DMS53 treated with DMSO at 0.1 percent for 48 hours (cell line): ENCODE measurements at regions not wholly inside any gene's neighbourhood (a gene's known extent, or its start where the extent isn't known, plus 50 kb on each side); places are given as distances from the start of the nearest gene placed in this dataset.
"Not testable (repeated sequence)": the region's sequence is repeated elsewhere in the genome, so short reads cannot be mapped to it uniquely, and the experiment has no call there.

Source experiments
- DNase-seq: peaks from one replicate; lab custom pipeline; 2025; ENCODE audit not compliant: unreplicated experiment; lab: John Stamatoyannopoulos, UW

DNA sequence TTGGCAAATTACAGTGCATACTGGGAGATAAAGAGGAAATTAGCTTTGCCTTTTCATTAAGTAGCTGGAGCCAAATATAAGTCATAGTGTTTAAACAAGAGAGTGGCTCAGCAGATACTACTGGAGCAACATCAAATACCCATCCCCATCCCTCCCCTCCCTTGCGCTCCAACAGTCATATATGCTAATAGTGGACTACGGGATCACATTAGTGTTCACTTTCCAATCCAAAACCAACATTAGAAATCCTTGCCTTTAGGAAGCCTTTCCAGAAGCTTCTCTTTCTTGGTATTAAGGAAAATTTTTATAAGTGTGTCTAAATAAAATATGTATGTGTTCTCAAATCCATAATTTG is 1669.3 kb downstream of the SUCLG1 start:
- DNase-seq = peak; percentile 76

DNA sequence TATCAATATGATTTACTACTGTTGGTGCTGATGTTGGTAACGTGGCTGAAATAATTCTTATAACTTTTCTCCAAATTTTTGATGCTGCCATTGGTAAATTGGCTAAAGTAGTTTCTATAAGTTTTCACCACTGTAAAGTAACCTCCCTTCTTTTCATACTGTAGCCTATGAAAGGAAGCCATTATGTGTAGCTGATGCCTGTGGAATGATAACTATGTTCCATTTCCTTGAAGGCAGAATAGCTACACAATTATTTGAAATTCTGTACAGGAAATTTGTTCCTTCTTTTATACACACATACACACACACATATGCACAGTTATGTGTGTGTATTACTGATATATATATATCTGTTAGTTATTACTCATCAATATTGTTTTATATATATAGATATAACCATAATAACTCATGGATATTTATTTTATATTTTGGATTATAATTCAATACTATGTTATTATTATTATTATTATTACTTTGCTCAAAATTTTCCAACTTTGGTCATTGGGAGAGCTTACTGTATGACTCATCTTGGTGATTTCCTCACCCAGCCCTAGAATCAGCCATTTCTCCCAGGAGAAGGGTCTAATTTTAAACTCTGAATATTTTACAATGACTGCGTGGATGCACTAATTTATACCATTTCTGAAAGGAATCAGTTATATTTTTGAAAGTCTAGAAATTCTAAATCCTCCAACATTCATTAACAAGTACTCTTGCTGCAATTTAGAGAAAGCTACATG is 1677.7 kb downstream of the SUCLG1 start:
- DNase-seq = no peak

DNA sequence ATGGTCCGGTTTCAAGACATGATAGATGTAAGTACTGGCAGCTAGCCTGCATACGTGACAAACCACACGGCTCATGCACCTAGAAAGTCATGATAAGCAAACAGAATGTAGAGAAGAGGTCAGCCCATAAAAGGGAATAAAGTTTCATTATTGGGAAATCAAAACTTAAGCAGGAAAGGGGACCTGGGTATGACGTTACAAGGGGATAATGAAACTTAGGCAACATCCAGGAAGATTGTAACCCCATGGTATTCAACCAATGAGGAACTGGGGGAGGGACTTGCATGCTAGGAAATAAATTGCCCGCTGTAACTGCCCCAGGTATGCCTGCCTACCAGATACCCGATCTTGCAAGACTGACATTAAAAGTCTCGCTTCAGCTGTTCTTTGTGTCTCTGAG is 1679.0 kb downstream of the SUCLG1 start:
- no peak for DNase-seq

DNA sequence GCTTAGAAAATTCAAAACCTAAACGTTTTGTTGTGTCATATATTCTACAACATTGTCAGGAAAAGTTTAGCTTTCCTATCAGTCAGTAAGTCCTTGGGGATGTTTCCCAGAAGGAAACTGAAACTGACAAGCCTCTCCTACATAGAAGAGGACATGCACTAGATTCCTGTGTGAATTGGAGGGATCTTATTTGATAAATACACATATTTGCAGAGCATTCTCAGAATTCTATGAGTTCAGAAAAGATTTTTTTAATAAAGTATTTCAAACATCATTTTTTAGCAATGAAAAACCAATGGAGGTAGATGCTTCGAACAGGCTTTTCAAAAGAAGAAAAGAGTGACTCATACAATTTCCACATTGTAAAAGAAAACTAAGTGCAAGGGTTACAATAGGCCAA is 1706.7 kb downstream of the SUCLG1 start:
- no peak for DNase-seq

DNA sequence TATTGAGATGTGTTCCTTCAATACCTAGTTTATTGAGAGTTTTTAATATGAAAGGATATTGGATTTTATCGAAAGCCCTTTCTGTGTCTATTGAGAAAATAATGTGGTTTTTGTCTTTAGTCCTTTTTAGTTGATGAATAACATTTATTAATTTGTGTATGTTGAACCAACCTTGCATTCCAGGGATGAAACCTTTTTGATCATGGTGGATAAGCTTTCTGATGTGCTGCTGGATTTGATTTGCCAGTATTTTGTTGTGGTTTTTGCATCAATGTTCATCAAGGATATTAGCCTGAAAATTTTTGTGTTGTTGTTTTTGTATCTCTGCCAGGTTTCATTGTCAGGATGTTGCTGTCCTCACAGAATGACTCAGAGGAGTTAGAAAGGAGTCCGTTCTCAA is 1710.4 kb downstream of the SUCLG1 start:
- no peak for DNase-seq

DNA sequence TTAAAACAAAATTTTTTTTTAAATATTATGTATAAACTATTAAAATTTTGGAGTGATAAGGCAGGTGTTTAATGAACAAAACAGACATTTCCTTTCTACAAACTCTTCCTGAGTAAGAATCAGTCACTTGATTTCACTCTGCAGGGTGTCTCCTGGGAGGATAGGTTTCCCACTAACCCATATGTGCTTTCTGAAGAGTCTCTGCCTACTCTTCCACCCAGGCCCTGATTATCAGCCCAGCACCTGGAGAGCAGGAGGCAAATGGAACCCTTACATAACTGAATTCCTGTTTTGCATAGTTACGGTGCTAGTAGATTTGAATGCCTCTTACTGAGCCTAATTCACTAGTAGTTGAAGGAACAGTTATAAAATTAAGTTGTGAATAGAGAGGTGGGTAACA is 1718.6 kb downstream of the SUCLG1 start:
- DNase-seq = no peak

DNA sequence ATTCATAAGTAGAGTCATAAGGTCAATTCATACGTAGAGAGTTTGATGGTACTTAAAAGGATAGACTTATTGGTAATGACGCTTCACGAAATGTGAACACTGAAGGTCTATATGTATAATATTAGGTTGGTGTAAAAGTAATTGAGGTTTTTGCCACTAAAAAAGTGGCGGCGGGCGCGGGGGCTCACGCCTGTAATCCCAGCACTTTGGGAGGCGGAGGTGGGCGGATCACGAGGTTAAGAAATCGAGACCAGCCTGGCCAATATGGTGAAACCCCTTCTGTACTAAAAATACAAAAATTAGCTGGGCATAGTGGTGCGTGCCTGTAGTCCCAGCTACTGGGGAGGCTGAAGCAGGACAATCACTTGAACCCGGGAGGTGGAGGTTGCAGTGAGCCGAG is 1721.1 kb downstream of the SUCLG1 start:
- DNase-seq = not testable (repeated sequence)

DNA sequence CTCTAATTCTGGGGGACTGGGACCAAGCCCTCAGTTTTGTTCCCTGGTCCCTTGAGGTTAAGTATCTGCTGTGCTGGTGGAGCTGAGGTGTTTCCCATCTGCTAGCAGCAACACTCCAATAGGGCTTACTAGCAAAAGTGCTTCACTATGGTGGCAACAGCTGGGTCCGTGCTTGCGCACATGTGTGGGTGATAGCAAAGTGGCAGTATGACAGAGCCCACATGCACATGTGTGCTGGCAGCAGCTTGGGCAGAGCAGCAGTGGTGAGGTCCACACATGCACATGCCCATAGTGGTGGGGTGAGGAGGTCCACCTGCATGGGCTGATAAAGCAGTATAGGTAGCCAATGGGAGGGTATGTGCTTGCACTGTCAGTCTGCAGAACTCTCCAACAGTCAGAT is 1723.7 kb downstream of the SUCLG1 start:
- DNase-seq = no peak

DNA sequence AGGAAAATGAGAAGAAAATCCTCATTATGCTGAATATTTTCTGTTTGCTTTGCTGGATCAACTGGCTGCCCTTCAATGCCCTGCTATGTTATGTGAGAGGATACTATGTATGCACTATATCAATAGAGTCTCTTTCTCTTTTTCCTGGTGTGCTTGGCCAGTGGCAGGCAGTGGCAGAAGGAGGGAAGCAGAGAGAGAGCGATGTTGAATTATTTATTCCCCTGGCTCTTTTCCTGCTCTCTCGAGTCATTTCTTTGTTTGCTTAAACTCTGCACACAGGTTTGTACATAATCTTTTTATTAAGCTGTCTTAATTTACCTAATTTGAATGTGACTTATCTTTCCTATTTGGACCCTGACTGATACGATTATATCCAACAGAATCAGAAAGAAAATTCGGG is 1727.3 kb downstream of the SUCLG1 start:
- DNase-seq = peak; percentile 42

DNA sequence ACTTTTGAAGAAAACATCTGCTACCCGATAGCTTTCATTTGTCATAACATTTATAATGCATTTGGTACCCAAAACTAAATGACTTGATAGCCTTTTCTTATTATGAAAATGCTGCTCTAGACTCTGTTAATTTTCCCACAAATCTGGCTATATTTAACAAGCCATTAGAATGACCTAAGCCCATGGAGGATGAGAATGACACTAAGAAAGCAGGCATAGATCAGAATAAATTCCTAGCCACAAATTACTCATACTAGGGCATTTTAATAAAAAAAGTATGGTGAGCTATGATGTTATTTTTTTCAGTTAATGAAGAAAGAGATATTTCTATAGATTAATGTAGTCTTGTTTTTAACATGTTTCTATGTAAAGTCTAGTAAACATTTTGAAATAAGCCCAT is 1728.3 kb downstream of the SUCLG1 start:
- no peak for DNase-seq

DNA sequence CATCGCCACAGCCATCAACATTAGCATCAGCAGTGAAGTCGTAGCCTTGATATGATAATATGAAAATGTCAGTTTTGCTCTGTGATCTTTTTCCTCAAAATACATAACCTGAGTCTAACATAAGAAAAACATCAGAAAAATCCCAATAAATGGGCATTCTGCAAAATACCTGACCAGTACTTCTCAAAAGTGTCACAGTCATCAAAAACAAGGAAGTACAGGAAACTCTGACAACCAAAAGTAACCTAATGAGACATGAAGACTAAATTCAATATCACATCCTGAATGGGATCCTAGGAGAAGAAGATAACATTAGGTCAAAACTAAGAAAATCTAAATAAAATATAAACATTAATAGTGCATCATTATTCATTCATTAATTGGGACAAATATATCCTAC is 1731.0 kb downstream of the SUCLG1 start:
- DNase-seq = no peak

DNA sequence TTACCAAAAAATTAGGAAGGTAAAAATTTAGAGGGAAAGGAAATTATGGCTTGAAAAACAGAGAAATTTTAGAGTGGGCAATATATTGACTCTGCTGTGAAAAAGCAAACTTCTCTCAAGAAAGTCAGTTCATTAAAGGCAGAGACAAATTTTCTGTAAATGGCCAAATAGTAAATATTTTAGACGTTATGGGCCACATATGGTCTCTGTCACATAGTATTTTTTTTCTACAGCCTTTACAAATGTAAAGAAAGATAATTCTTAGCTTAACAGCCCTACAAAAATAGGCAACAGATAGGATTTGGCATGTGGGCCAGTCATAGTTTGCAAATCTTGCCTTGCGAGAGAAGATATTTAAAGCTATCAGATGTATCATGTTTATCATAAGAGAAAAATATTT is 1750.4 kb downstream of the SUCLG1 start:
- DNase-seq = no peak

DNA sequence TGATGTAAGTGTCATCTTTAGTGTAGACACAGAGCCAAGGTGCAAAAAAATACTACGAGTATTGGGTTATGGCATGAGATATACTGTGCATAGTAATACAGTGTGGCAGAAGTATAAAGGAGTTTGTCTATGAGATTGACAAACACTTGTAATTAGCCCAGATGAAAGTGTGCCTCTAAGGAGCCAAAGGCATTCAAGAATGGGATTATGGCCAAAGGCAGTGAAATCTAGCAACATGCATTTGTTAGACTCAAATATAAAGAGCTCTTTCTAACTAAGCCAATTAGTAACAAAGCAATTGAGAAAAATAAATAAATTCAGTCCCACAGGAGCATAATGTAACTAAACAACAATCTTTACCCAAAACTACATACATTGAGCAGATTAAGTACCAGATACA is 1761.8 kb downstream of the SUCLG1 start:
- no peak for DNase-seq

DNA sequence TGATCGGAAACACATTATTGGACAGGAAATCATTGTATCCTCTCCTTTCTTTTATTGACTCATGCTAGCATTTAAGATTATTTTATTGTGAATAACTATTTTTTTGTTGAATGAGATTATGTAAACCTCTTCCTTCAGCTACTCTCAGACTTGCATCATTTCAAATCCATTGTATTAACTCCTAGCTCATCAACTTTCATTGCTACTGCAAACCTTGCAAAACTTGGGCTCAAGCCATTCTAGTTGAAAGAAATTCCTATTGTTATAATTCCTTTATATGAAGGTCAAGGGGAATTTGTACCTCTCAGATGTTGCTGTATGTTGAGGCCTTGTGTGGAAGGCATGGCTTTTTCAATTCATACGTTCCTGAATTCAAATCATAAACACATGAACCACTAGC is 1764.6 kb downstream of the SUCLG1 start:
- DNase-seq = no peak

DNA sequence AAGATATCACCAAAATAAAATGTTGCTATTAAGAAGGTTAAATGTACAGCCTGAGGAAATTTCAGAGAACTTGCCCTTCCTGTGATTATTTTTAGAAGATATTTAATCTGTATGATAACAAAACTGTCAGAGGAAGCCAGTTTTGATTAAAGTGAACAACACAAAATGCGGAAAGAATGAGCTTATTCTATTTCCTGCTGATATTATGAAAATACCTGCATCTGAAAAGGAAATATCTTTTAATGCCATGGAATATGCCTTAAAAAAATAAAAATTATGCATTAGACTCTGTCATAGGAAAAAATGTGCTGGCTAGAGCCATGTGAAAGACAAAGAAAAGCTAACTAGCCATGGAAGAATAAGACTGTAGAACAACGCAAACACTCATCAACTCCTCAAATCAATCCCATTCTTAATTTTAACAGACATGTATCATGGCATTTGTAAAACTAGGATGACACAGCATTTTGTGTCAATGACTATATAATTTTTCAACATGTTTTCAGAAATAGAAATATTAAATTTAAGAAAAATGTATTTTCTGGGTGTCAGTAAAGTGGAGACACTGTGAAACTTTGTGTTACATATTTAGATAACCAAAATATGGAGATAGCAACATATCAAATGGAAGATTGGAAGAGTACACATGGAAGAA is 1768.2 kb downstream of the SUCLG1 start:
- DNase-seq = no peak

DNA sequence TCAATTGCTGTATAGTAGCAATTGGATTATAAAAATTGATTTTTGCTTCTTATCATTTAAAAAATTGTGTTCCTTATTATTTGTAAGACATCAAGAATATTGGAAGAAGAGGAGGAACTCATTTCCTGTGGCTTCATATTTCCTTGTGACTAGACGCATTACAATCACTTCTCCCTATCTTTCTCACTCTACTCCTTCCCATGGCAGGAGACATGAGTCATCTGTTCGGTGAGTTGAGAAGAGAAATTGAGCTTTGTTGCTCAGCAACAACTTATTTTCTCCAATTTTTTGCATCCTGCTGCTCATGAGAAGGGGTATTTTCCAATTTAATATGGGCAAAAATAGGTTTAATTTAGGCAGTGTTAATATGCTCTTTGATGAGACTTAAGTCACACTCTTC is 1783.9 kb downstream of the SUCLG1 start:
- DNase-seq = peak; percentile 44

DNA sequence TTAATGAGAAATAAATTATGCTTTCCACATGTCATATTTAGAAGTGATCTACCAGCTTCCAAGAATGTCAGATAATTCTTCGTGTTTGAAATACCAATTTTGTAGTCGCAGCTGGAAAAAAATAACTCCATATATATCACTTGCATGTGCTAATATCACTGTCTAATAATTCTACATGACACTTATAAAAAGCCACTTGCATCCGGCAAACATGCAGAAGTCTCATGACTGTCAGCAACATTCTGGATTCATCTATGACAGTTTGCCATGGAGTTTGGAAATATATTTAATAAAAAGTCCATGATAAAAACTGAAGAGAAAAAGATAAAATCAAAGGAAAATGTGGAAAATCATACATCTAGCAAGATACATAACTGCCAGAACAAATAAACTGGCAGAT is 1784.4 kb downstream of the SUCLG1 start:
- DNase-seq = no peak

DNA sequence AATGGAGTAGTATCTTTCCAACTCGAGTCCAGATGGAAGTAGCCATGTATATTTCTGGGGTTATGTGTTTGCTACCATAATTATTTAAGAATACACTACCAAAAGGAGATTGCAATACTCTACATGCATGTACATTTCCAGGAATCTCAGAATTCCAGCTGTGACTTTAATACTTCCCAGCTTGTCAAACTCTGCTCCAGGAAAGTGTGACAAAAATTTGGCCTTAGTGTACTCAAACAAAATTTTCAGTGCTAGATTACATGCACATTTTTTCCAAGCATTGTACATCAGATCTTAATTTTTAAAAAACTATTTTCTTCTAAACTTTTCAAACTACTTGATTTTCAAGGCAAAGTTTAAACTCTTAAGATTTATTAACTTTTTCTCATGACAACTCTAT is 1791.6 kb downstream of the SUCLG1 start:
- DNase-seq = no peak

DNA sequence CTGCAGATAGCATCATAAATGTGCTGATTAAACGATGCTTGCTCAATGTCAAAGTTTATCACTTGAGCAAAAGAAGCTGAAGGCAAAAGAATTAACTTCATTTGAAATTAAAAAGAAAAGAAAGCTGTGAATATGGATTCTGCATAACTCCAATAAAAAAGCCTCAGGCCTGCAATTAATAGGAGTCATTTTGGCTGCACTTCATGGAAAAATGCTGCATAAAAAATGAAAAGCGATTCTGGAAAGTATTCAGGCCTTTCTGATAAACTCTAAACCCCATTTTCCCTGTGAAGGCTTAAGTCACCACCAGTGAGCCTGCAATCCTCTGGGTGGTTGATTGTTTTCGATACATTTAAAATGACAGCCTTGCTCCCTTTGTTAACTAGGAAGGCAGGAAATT is 1793.4 kb downstream of the SUCLG1 start:
- no peak for DNase-seq

DNA sequence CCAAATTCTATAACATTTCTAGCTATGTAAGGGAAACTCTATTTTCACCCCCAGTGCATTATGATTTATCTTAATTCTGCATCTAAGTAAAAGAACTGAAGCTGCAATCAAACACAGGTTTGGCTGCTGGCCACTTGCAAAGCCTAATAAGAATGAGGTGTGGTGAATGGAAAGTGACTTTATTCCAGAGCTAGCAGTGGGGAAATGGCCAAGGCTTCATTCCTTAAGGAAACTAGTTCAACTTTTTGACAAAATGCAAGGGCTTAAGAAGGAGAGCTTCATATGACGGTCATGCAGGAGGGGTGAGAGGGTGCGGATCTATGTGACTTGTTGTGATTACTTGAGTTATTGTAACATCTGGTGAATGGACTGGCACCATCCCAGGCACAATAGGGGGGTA is 1802.0 kb downstream of the SUCLG1 start:
- no peak for DNase-seq

DNA sequence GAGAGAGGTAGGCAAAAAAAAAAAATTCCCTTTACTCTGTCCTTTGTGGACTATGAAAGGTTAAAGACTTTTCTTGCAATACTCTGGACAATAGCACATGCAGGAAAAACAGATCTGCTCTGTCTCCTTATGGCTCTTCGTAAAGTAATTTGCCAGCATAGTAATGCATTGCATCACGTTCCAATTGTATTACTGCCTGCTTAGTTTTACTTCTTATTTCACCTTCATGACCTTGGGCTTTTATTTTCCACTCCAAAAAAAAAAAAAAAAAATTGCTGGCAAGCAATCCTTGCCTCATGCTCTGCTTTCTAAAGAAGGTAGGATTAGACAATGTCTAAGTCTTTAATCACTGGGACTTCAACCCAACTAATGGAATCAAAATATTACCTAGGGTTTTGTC is 1802.7 kb downstream of the SUCLG1 start:
- no peak for DNase-seq

DNA sequence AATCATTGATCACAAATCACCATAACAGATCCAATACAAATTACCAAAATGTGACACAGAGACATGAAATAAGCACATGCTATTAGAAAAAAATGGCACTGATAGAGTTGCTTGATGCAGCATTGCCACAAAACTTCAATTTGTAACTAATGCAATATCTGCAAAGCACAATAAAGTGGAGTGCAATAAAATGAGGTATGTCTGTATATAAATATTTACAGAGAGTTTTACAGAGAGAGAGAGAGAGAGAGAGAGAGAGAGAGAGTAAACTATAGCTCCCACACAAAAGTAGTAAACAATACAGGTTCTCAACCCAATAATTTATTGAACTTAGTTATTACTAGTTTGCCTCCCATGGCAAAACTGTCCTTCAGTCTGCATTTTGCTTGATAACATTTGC is 1807.0 kb downstream of the SUCLG1 start:
- DNase-seq = no peak

DNA sequence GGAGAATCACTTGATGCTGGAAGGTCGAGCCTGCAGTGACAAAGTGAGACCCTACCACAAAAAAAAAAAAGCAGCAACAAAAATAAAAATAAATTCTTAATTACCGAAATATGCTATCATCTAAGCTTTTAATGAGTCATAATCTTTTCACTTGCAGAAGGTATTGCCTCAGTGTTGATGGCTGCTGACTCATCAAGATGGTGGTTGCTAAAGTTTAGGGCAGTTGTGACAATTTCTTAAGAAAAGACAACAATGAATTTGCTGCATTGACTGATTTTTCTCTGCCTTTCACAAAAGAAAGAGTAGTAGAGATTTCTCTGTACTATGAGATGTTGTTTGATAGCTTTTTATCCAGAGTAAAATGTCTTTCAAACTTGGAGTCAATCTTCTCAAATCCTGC is 1809.0 kb downstream of the SUCLG1 start:
- DNase-seq = no peak
